ENCODE measurements at regions not wholly inside any gene's neighbourhood (a gene's known extent, or its start where the extent isn't known, plus 50 kb on each side); places are given as distances from the start of the nearest gene placed in this dataset.

GRCh38 chr21:38183961-38184360 lies 72.8 kb upstream of the KCNJ15 start:
- SMC1A ChIA-PET (ENCODE audit: uncharacterized antibody, unreplicated experiment), result no interaction called here
- FAIRE-seq, result no peak
- TF ChIP-seq ZNF24 (IDR thresholded peaks at IDR 0.05), result no peak
- TF ChIP-seq, protein P1, sequence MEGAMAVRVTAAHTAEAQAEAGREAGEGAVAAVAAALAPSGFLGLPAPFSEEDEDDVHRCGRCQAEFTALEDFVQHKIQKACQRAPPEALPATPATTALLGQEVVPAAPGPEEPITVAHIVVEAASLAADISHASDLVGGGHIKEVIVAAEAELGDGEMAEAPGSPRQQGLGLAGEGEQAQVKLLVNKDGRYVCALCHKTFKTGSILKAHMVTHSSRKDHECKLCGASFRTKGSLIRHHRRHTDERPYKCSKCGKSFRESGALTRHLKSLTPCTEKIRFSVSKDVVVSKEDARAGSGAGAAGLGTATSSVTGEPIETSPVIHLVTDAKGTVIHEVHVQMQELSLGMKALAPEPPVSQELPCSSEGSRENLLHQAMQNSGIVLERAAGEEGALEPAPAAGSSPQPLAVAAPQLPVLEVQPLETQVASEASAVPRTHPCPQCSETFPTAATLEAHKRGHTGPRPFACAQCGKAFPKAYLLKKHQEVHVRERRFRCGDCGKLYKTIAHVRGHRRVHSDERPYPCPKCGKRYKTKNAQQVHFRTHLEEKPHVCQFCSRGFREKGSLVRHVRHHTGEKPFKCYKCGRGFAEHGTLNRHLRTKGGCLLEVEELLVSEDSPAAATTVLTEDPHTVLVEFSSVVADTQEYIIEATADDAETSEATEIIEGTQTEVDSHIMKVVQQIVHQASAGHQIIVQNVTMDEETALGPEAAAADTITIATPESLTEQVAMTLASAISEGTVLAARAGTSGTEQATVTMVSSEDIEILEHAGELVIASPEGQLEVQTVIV (IDR thresholded peaks at IDR 0.05; ENCODE audit: borderline replicate concordance, partially characterized antibody), result no peak
- no peak for TF ChIP-seq YBX1 (IDR thresholded peaks at IDR 0.05)
- TF ChIP-seq SP1 (IDR thresholded peaks at IDR 0.05; ENCODE audit: low read depth, low read length), result no peak
- no peak for TF ChIP-seq ZNF217 (IDR thresholded peaks at IDR 0.05)
- no peak for TF ChIP-seq HDAC6 (IDR thresholded peaks at IDR 0.05; ENCODE audit: unreplicated experiment)
- no peak for TF ChIP-seq NR2C2 (IDR thresholded peaks at IDR 0.05; ENCODE audit: borderline replicate concordance, control insufficient read depth, insufficient read length, low read depth)
- no peak for TF ChIP-seq ATF7 (IDR thresholded peaks at IDR 0.05; ENCODE audit: low read depth)
- TF ChIP-seq SIN3A (IDR thresholded peaks at IDR 0.05; ENCODE audit: low read depth, low read length), result no peak
- TF ChIP-seq BCL11A (IDR thresholded peaks at IDR 0.05; ENCODE audit: low read depth, low read length), result no peak
- TF ChIP-seq ZBTB40 (IDR thresholded peaks at IDR 0.05; ENCODE audit: borderline replicate concordance), result no peak
- TF ChIP-seq RFX5 (IDR thresholded peaks at IDR 0.05; ENCODE audit: low read depth, low read length), result no peak
- TF ChIP-seq, protein P2, sequence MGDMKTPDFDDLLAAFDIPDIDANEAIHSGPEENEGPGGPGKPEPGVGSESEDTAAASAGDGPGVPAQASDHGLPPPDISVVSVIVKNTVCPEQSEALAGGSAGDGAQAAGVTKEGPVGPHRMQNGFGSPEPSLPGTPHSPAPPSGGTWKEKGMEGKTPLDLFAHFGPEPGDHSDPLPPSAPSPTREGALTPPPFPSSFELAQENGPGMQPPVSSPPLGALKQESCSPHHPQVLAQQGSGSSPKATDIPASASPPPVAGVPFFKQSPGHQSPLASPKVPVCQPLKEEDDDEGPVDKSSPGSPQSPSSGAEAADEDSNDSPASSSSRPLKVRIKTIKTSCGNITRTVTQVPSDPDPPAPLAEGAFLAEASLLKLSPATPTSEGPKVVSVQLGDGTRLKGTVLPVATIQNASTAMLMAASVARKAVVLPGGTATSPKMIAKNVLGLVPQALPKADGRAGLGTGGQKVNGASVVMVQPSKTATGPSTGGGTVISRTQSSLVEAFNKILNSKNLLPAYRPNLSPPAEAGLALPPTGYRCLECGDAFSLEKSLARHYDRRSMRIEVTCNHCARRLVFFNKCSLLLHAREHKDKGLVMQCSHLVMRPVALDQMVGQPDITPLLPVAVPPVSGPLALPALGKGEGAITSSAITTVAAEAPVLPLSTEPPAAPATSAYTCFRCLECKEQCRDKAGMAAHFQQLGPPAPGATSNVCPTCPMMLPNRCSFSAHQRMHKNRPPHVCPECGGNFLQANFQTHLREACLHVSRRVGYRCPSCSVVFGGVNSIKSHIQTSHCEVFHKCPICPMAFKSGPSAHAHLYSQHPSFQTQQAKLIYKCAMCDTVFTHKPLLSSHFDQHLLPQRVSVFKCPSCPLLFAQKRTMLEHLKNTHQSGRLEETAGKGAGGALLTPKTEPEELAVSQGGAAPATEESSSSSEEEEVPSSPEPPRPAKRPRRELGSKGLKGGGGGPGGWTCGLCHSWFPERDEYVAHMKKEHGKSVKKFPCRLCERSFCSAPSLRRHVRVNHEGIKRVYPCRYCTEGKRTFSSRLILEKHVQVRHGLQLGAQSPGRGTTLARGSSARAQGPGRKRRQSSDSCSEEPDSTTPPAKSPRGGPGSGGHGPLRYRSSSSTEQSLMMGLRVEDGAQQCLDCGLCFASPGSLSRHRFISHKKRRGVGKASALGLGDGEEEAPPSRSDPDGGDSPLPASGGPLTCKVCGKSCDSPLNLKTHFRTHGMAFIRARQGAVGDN (IDR thresholded peaks at IDR 0.05), result no peak
- TF ChIP-seq IRF4 (IDR thresholded peaks at IDR 0.05; ENCODE audit: low read depth, low read length), result no peak

More at GRCh38 chr21:38183961-38184360, 72.8 kb upstream of the KCNJ15 start:
- Histone ChIP-seq H3K79me2 (ENCODE audit: control insufficient read depth, insufficient read depth, low read length) (no peaks in the 10 kb centered on the region), H2AFZ (ENCODE audit: control insufficient read depth, low read depth, low read length) (no peak overlapping the region), H3K4me3 (no peak overlapping the region), H3K4me1 (ENCODE audit: control insufficient read depth, insufficient read depth, low read length) (no peaks in the 10 kb centered on the region), H3K36me3 (ENCODE audit: control insufficient read depth in 2 of 2, insufficient read depth in 2 of 2, low read length in 1 of 2) (no peaks in the 10 kb centered on the region), H3K27ac (ENCODE audit: control insufficient read depth, insufficient read depth) (no peak overlapping the region), H3K27me3 (replicated peaks in 1 of 2; ENCODE audit: control insufficient read depth in 2 of 2, insufficient read depth in 2 of 2, low read length in 1 of 2) (no peaks in the 10 kb centered on the region), H4K20me1 (ENCODE audit: control insufficient read depth, insufficient read depth) (no peaks in the 10 kb centered on the region), H3K4me2 (ENCODE audit: control insufficient read depth, insufficient read depth) (no peak overlapping the region), H3K9me3 (replicated peaks; ENCODE audit: control insufficient read depth, insufficient read depth, low read length) (no peaks in the 10 kb centered on the region; the same call in 2 of the 3 replicates), H3K9ac (ENCODE audit: control insufficient read depth, insufficient read depth, low read length) (no peak overlapping the region)
- ATAC-seq (no peak; the same call in 2 of the 3 replicates), DNase-seq (ENCODE audit: low read depth, low spot score) (no peak)
- CTCF ChIA-PET, result no interaction called here
- POLR2A ChIA-PET, result no interaction called here
- in situ Hi-C loops (cut with MboI), result no loop called here
- no TSS peak for BruUV-seq (replicated peaks)
- intact Hi-C loops (cut with micrococcal nuclease; ENCODE audit: unreplicated experiment), result no loop called here
- RAD21 ChIA-PET (ENCODE audit: unreplicated experiment), result no interaction called here
- 5% methylated on average over 1 of the region's 1 CpG for WGBS (ENCODE audit: insufficient coverage, insufficient replicate concordance, low lambda C conversion rate, missing lambda C conversion rate)
